ENCODE measurements at regions not wholly inside any gene's neighbourhood (a gene's known extent, or its start where the extent isn't known, plus 50 kb on each side); places are given as distances from the start of the nearest gene placed in this dataset.
"Not testable (repeated sequence)": the region's sequence is repeated elsewhere in the genome, so short reads cannot be mapped to it uniquely, and the experiment has no call there.

DNA sequence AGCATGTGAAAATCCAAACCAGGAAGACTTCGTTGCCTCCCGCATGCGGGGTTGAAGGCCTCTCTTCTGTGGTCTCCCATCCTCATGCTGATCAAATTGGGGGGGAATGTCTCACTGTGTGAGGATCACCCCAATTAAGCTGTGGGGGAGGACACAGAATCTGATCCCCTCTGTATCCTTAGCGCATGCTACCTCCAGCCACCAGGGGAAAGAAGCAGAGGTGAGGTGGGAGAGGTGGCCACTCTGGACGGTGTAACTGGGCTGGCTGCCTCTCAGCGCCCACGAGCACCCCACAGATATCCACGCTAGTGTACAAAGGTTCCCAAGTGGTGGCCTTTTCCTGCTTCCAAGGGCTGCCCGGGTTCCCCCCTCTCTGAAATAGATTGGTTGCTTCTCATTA lies 177.6 kb upstream of the PLGLB1 start:
- not testable (repeated sequence) for TF ChIP-seq POLR2A (IDR thresholded peaks at IDR 0.05)
- TF ChIP-seq, protein P1, sequence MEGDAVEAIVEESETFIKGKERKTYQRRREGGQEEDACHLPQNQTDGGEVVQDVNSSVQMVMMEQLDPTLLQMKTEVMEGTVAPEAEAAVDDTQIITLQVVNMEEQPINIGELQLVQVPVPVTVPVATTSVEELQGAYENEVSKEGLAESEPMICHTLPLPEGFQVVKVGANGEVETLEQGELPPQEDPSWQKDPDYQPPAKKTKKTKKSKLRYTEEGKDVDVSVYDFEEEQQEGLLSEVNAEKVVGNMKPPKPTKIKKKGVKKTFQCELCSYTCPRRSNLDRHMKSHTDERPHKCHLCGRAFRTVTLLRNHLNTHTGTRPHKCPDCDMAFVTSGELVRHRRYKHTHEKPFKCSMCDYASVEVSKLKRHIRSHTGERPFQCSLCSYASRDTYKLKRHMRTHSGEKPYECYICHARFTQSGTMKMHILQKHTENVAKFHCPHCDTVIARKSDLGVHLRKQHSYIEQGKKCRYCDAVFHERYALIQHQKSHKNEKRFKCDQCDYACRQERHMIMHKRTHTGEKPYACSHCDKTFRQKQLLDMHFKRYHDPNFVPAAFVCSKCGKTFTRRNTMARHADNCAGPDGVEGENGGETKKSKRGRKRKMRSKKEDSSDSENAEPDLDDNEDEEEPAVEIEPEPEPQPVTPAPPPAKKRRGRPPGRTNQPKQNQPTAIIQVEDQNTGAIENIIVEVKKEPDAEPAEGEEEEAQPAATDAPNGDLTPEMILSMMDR (IDR thresholded peaks at IDR 0.05), result not testable (repeated sequence)
